ENCODE measurements at regions not wholly inside any gene's neighbourhood (a gene's known extent, or its start where the extent isn't known, plus 50 kb on each side); places are given as distances from the start of the nearest gene placed in this dataset.

GRCh38 chr3:59137415-59137814 lies 87.6 kb upstream of the CFAP20DC start:
- TF ChIP-seq EZH2 (IDR thresholded peaks at IDR 0.05; ENCODE audit: low read depth), result no peak
- TF ChIP-seq, protein P1, sequence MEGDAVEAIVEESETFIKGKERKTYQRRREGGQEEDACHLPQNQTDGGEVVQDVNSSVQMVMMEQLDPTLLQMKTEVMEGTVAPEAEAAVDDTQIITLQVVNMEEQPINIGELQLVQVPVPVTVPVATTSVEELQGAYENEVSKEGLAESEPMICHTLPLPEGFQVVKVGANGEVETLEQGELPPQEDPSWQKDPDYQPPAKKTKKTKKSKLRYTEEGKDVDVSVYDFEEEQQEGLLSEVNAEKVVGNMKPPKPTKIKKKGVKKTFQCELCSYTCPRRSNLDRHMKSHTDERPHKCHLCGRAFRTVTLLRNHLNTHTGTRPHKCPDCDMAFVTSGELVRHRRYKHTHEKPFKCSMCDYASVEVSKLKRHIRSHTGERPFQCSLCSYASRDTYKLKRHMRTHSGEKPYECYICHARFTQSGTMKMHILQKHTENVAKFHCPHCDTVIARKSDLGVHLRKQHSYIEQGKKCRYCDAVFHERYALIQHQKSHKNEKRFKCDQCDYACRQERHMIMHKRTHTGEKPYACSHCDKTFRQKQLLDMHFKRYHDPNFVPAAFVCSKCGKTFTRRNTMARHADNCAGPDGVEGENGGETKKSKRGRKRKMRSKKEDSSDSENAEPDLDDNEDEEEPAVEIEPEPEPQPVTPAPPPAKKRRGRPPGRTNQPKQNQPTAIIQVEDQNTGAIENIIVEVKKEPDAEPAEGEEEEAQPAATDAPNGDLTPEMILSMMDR (conservative IDR thresholded peaks at IDR 0.05), result no peak

All from PC-9 (cell line).